Adrenal gland (tissue), 5 donors: ENCODE measurements at regions not wholly inside any gene's neighbourhood (a gene's known extent, or its start where the extent isn't known, plus 50 kb on each side); places are given as distances from the start of the nearest gene placed in this dataset.

ENCODE experiments used
- POLR2A ChIP-seq, 2 donors: fragments of 450-650 bp; IDR thresholded peaks; one replicate each; pipeline ENCODE4 v1.6.1; 2017; ENCODE audit warnings: antibody characterized with exemption in 2 of 2, mild to moderate bottlenecking in 2 of 2, moderate library complexity in 1 of 2
- TF ChIP-seq, protein P1 (sequence below), 6 experiments: fragments of 450-650 bp in 4 of 6; fragments of 200-600 bp in 2 of 6; sonication (generic) in 1 of 6; IDR thresholded peaks; 1 replicate in 5 of 6; 2 replicates in 1 of 6; pipeline versions ENCODE4 v1.5.1 to v1.8.0; 2016 to 2021; ENCODE audit warnings: antibody characterized with exemption in 6 of 6, mild to moderate bottlenecking in 2 of 6, moderate library complexity in 1 of 6
- donor health status: DM: no; HTN: no; CAD: no.

DNA sequence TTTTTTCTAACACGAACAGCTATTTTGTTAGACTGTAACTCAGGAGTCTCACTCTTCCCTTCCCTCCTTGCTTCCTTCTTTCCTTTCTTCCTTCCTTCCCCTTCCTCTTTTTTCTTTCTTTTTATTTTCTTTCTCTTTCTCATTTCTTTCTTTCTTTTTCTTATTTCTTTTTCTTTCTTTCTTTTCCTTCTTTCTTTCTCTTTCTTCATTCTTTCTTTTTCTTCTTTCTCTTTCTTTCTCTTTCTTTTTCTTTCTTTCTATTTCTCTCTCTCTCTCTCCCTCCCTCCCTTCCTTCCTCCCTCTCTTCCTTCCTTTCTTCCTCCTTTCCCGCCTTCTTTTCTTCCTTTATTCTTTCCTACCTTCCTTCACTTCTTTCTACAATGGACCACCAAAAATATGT lies 1443.0 kb upstream of the LRRTM3 start:
- no peak for TF ChIP-seq POLR2A (IDR thresholded peaks at IDR 0.05)
- TF ChIP-seq, protein P1, sequence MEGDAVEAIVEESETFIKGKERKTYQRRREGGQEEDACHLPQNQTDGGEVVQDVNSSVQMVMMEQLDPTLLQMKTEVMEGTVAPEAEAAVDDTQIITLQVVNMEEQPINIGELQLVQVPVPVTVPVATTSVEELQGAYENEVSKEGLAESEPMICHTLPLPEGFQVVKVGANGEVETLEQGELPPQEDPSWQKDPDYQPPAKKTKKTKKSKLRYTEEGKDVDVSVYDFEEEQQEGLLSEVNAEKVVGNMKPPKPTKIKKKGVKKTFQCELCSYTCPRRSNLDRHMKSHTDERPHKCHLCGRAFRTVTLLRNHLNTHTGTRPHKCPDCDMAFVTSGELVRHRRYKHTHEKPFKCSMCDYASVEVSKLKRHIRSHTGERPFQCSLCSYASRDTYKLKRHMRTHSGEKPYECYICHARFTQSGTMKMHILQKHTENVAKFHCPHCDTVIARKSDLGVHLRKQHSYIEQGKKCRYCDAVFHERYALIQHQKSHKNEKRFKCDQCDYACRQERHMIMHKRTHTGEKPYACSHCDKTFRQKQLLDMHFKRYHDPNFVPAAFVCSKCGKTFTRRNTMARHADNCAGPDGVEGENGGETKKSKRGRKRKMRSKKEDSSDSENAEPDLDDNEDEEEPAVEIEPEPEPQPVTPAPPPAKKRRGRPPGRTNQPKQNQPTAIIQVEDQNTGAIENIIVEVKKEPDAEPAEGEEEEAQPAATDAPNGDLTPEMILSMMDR (IDR thresholded peaks at IDR 0.05) = no peak
